CD1c-positive myeloid dendritic cell (primary cell): ENCODE measurements at regions not wholly inside any gene's neighbourhood (a gene's known extent, or its start where the extent isn't known, plus 50 kb on each side); places are given as distances from the start of the nearest gene placed in this dataset.
"Not testable (repeated sequence)": the region's sequence is repeated elsewhere in the genome, so short reads cannot be mapped to it uniquely, and the experiment has no call there.

Experiments used
- DNase-seq: peaks from one replicate; pipeline ENCODE4 v3.0.0-alpha.2; 2016; ENCODE audit errors: extremely low spot score

GRCh38 chr18:64415218-64415617 is 266.3 kb upstream of the LINC00305 start:
- no peak for DNase-seq

DNA sequence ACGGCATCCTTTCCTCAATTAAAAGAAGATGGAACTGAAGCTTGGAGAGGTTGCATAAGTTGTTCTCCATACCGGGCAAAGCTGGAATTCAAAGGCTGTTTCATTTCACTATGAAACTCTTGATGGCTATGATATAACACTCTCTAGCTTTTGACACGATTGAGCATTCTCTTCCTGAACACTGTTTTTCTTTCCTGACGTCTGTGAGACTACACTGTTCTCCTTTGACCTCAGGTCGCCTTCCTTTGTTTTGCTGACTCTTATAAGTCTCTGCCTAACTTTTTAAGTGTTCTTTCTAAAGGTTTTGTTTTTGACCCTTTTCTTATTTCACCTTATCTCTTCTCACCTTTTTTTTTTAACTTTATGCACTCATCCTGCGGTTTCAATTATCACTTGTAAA is 261.8 kb upstream of the LINC00305 start:
- DNase-seq = no peak

GRCh38 chr18:64409511-64409910 is 260.6 kb upstream of the LINC00305 start:
- DNase-seq = no peak

- no peak for DNase-seq
Observed at GRCh38 chr18:64407606-64408005, 258.7 kb upstream of the LINC00305 start.

- DNase-seq = no peak
Observed at GRCh38 chr18:64405161-64405560, 256.3 kb upstream of the LINC00305 start.

DNA sequence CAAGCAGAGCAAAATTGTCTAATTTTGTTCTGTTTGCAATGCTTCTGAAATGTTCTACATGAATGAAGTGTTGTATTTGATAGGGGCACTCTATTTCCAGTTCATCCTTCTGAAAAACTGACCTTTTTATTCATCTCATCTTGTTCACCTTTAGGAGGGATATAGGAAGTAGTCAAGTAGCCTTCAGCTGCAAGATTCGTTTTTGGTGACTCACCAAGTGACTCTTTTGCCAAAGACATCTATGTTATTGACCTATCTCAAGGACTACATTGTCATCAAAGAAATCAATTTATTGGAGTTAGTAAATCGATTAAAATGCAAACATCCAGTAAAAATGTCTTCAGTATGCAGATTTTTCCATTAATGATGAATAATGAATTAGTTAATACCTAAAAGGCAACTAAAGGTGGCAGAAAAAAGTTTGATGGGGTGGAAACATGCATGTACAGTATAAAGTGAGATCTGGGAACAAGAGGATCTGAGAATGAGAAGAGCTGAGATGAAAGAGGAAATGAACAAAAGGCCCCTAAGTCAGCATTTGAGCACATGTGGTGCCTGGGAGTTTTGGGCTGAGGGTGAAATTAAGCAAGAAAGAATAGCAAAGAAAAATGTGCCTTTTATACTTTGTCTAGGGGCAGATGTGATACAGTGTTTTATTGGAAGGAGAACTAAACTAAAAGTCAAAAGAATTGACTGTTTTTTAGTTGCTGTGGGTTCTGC is 255.1 kb upstream of the LINC00305 start:
- peak; percentile 26 for DNase-seq

GRCh38 chr18:64402636-64403035 is 253.7 kb upstream of the LINC00305 start:
- no peak for DNase-seq

DNA sequence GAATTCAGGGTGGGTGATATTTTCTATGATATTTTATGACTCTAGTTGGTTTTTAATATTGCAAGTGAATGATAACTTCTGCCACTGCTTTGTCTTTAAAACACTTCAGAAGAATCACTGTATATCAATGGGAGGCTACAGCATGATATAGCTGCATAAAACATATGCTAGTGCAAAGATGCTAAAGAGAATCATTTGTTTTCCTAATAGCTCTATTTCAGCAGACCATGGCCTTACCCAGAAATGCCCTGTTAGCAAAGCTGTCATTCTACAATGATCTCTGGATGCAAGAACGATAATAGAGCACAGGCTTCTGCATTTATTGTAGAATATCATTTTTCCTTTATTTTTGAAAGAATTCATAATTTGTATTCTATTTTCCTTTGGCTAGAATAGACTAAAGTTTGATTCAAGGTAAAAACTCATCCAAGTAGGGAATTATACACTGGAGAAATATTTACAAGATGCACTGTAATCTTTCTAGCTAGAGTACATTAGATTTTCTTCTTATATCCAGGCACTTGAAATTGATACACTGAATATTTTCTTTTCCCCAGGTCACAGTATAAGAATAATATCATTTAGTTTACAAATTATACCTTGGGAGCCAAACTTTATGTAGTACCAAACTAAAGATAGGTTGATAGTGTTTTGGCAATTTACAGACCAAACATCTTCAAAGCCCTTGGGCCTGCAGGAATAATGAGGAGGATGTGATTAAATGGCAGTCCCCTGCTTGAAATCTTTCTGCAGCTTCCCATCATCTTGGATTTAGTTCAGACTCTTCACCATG is 252.6 kb upstream of the LINC00305 start:
- DNase-seq = no peak

DNA sequence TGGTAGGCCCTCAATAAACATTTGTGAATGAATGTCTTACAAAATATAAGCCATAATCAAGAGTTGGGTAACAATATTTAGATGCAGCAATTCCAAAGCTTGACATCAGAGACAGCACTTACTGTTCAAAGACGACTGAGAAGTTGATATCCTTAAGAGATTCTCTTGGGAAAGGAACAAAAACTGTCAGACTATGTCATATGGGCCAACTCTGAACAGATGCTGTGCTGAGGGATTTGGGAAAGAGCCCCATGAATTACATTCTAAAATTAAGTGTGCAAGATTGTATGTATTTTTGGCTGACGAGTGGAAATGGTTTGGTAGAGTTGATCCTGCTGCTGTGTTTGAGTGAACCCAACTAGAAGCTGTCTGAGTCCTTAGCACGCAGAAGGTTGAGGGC is 250.7 kb upstream of the LINC00305 start:
- no peak for DNase-seq

GRCh38 chr18:64398320-64398719 is 249.4 kb upstream of the LINC00305 start:
- no peak for DNase-seq

GRCh38 chr18:64392202-64392601 is 243.3 kb upstream of the LINC00305 start:
- no peak for DNase-seq

- DNase-seq = no peak
Observed at GRCh38 chr18:64384101-64384500, 235.2 kb upstream of the LINC00305 start.

GRCh38 chr18:64380117-64380516 is 231.2 kb upstream of the LINC00305 start:
- no peak for DNase-seq

DNA sequence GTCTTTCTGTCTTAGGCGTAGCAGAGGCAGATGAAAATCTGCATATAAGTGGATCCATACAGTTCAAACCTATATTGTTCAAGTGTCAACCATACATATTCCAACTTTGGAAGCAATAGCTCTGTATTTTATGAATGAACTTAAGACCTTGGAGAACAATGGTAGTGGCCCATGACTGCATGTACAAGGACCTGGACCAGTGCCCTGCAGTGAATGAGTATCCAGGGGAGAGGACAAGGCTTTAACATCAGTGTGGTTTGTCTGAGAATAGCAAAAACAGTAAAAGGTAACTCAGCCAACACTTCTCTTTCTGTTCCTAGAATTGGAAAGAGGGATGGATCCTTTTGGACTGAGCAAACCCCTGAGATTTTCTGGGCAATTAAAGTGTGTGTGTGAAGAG is 230.8 kb upstream of the LINC00305 start:
- DNase-seq = no peak

DNA sequence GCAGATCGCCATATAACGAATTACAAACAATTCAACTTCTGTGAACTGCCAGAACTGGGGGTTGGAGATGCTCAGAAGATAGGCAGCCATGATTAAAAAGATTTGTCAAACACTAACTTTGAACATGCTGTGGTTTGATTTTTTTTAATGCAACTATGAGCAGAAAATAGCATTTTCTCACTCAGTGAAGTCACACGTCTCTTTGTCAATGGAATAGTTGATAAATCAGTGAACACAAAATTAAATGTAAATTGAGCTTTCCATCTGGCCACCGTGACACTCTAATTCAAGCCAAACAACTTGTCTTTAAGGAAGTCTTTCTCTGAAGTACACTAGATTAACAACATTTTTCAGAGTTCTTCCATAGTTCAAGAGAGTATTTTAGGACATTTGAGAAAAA is 228.6 kb upstream of the LINC00305 start:
- no peak for DNase-seq

DNA sequence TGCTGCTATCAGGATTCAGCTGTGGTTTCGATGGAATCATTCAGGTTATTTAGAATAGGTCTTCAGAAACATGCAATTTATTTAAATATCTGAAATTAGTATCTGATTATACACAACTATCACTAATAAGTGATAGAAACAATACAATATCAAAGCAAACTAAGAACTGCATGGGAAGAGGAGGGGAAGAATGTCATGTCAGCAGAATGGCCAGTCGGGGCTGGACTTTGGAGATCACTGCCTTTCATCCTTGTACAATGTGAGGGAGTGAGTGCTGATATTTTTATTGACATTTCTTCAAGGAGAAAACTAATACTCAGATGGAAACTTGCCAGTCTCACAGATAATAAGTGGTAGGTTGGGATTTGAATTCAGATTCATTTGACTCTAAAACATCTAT is 224.0 kb upstream of the LINC00305 start:
- no peak for DNase-seq

DNA sequence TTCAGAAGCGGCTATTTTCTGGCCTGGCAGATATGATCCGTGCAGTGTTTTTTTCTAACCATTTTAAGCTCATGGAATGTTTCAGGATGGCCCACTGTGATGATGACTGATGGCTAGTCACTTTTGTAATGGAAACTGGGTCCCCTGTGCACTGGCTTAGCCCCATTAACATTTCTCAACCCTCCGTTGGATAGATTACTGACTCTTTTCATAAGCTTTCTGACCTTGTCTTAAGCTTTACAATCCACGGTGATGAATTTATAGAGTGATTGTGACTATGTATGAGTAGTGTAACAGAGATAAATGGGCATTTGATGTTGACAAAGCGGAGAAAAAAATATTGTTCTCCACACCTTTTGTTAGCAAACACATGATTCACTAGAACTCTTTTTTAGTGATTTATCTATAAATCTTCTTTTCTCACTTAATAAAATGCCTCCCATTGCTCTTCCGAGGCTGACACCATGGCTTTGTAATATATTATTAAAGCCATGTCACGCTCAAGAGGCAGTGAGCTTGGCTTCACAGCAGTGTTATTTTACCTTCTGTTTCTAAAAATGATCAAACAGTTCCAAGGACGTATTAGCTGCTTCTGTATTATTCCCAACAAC is 221.0 kb upstream of the LINC00305 start:
- not testable (repeated sequence) for DNase-seq

- DNase-seq = no peak
Observed at GRCh38 chr18:64365106-64365505, 216.2 kb upstream of the LINC00305 start.

DNA sequence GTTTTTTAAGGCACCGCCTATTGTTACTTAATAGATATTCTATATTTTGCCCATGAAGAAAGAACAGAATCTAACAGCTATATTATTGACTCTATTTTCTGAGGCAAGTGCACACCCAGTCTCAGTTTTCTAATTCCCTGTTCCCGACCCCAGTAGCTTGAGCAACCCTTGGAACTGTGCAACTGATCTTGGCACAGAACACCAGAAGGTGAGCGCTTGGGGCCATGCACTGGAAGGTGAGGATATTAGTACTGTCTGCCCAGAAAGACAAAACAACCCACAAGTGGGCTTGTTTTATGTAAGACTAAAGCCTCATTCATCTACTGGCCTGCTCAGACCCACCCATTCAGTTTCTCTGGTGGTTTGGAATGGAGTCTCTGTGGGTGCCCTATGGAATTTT is 188.8 kb upstream of the LINC00305 start:
- DNase-seq = no peak

GRCh38 chr18:64337018-64337417 is 188.1 kb upstream of the LINC00305 start:
- no peak for DNase-seq

- DNase-seq = no peak
Observed at GRCh38 chr18:64334748-64335147, 185.9 kb upstream of the LINC00305 start.

GRCh38 chr18:64333584-64333983 is 184.7 kb upstream of the LINC00305 start:
- DNase-seq = no peak

DNA sequence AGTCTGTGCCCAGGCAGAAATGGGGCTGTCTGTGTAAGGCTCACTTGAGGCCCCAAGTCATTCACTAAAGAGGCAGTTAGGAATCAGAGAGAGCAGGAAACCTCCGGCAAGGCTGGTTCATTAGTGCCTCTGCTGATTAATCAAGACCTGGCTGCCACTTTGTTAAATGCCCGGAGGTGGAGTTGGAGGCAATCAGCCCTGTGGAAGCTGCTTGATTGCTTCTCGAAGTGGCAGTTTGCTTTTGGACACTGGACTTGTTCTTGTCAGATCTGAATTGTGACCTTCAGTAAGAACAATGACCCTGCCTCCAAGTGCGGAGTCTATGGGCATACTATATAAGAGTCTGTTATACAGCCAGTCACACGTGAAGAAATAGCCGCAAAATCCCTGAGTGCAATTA is 183.9 kb upstream of the LINC00305 start:
- DNase-seq = no peak
